ENCODE measurements at regions not wholly inside any gene's neighbourhood (a gene's known extent, or its start where the extent isn't known, plus 50 kb on each side); places are given as distances from the start of the nearest gene placed in this dataset.
"Not testable (repeated sequence)": the region's sequence is repeated elsewhere in the genome, so short reads cannot be mapped to it uniquely, and the experiment has no call there.

DNA sequence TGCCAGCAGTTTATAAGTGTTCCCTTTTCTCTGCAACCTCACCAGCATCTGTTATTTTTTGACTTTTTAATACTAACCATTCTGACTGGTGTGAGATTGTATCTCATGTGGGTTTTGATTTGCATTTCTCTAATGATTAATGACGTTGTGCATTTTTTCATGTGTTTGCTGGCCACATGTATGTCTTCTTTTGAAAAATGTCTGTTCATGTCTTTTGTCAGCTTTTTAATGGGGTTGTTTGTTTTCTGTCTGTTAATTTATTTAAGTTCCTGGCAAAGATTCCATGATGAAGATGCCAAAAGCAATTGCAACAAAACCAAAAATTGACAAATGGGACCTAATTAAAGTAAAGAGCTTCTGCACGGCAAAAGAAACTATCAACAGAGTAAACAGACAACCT is 137.2 kb upstream of the JCAD start:
- not testable (repeated sequence) for DNase-seq

DNA sequence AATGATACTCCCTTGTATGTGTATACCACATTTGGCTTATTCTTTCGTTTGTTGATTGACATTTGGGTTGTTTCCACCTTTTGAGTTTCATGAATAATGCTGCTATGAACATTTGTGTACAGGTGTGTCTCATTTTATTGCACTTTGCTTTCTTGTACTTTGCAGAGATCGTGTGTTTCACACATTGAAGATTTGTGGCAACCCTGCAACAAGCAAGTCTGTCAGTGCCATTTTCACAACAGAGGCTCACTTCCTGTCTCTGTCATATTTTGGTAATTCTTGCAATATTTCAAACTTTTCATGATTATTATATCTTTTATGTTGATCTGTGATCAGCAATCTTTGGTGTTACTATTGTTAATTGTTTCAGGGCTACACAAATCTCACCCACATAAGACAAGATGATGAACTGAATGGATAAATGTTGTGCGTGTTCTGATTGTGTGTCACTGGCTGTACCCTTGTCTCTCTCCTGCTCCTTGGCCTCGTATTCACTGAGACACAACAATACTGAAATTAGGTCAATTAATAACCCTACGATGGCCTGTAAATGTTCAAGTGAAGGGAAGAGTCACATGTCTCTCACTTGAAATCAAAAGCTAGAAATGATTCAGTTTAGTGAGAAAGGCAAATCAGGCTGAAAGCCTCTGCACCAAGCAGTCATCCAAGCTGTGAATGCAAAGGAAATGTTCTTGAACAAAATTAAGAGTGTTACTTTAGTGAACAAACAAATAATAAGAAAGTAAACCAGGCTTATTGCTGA is 133.6 kb upstream of the JCAD start:
- no peak for DNase-seq

DNA sequence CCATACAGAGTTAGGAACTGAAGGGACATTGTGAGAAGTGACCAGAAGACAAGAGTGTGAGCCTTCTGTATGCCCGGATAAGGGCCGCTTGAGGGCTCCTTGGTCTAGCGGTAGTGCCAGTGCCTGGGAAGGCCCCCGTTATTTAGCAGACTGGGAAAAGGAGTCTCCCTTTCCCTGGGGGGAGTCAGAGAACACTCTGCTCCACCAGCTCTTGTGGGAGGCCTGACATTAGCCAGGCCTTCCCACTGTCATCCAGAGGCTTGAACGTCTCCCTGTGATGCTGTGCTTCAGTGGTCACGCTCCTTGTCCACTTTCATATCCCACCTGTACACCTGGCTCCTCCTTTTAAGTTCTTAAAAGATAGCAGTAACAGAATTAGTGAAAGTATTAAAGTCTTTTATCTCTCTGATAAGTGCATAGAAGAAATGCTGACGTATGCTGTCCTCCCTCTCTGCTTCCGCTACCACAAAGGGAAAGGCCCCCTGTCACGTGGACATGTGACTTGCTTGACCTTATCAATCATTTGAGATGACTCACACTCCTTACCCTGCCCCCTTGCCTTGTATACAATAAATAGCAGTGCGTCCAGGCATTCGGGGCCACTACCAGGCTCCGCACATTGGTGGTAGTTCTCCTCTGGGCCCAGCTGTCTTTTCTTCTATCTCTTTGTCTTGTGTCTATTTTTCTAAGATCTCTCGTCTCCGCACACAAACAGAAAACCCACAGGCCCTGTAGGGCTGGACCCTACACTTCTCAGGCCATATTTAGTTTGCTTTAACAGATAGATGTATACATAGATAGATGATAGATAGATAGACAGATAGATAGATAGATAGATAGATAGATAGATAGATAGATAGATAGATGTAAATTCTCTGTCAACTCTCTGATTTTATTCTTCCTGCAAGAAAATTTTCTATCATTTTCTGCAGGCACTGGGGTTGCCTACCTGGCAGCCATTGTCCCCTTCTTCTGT is 131.5 kb upstream of the JCAD start:
- DNase-seq = no peak

DNA sequence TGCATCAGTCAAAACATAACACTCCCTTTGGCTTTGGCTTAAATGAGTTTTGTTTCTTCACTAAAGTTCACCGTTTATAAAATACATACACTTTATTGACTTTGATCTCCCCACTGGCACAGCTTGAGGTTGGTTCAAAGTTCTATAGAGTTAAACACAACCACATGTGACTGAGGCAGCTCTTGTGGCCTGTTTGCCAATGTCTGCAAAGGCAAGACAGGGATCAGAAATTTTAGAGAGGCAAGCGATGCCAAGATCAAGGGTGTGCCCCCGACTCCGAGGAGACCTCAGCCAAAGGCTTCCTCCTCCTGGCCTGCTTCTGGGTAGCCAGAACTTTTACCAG is 129.8 kb upstream of the JCAD start:
- no peak for DNase-seq

DNA sequence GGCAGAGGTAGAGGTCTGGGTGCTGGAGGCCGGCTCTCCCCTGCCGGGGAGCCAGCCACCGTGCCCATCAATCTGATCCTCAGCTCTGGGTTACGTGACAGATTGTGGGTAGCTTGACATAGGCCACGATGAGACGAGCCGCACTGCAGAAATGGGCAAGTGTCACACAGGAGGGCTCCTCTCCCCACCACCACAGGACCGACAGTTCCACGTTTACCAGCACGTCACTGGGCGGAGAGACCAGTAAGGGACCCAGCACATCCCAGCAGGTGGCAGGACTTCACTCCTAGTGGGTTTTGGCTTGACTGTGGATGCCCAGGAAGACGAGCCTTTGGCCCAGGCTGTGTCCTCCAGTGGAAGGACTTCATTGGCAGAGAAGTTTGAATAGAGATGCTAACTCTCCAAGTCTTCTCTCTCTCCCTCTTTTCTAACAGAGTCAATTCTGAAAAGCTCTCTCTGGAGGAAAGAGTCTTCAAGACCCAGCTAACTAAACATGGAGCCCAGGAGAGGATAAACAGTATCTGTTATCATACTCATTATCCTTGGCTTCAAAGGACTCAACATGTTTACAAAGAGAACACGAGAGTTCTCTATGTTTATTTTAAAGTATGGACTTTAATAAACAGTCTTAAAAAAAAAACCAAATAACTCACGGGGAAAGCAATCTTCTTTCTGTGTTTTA is 129.3 kb upstream of the JCAD start:
- DNase-seq = no peak

DNA sequence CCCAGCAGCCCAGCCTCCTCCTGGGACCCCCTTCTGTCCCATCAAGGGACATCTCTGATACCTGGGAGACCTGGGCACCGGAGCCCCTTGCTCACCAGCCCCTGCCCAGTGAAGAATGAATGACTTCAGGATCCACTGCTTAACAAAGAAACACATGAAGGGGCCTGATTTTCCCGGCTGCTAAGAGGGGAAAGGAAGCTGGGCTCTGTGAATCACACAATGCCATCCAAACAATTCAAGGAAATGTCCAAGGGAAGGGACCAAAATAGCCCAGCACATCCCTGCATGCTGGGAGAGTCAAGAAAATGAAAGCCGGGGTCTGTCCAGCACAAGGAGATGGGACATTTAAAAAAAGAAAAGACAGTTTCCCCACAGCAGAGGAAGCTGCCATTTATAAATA is 128.7 kb upstream of the JCAD start:
- DNase-seq = no peak

DNA sequence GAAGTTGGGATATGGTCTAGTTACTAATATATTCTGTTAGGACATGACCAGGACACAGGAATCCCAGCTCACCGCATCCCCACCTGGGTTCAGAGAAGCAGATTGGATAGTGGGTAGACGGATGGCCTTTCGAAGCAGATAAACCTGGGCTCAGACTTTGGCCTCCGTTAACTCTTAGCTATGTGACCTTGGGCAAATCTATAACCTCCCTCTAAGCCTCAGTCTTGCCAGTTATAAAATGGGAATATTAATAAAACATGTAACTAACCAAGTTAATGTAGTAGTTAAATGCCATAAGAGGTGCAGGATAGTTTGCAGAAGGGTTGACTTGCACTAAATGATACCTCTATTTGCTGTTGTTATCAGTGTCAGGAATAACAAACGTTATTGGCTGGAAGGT is 127.6 kb upstream of the JCAD start:
- no peak for DNase-seq

DNA sequence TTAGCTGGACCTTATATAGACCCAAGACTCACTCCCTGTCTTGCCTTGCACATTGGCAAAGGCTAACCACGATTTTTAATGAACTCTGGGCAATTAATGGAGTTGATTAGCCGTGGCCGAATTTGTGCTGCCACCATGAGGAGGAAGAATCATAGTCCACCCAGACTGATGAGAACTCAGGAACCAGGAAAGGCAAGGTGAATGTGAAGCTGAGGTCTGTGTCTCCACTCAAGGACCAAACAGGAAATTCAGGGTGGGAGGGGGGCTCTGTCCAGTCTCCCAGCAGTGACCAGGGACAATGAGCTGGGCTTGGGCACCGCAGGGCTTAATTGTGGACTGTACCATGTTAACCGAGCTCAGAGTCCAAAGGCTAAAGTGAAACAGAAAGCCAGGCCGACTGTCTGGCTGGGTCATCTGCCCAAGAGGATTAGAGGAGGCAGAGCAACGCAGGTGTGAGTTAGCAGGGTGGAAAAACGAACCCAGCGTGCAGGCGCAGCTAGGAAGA is 127.0 kb upstream of the JCAD start:
- no peak for DNase-seq

DNA sequence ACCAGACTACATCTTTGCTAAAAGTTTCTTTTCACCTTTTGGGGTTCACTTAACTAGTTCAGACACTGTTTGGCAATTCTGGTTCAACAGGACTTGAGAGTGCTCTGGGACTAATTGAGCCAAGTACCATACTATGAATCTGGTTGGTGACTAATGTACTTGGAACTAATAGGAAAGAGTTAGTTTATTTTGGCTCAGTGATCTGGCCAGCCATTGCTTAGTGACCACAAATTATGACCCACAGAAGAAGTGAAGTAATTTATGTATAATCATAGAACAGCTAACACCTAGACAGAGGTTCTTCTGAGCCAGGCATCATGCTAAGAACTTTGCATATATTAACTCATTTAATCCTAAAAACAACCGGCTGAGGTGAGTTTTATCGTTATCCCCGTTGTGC is 126.5 kb upstream of the JCAD start:
- DNase-seq = no peak

DNA sequence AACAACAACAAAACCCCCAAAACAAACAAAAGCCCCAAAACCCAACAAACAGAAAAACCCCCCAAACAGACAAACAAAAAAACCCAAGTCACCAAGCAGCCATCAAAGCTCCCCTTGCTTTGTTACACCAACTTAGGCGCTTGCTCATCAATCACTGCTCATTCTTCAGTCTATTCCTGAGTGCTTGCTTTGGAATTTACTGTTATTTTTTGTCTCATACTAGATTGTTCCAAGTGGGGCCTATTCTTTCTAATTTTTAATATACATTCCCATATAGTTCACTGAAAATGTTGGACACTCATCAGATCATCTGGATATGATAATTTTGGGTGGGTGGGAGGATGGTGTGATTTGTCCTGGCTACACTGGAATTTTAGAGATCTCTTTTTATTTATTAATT is 126.0 kb upstream of the JCAD start:
- DNase-seq = no peak

DNA sequence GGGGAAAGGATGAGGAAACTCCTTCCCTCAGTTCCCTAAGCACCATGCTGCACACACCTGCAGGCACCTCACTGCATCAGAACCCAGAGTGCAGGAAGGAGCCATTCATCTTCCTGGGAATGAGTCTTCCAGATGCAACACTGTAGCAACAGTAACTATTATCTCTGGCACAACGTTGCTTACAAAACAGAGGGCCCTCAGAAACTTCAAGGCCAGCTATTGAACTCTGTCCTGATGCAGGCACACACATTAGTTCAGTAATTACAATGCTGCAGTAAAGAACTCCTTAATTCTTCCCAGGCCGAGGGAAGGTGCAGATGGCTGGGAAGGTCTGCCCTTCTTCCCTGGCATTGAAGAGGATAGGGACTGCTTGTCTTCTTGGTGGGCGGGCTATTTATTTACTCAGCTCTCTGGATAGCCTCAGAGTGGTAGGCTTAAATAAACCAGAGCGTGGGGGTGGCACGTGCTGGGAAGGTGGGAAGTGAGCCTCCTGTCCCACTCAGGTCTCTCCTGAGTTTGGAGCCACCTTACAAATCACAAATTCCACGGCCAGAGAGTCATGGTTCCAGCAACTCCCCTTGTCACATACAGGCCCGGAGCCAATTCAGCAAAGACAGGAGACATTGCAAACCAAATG is 125.1 kb upstream of the JCAD start:
- DNase-seq = no peak

DNA sequence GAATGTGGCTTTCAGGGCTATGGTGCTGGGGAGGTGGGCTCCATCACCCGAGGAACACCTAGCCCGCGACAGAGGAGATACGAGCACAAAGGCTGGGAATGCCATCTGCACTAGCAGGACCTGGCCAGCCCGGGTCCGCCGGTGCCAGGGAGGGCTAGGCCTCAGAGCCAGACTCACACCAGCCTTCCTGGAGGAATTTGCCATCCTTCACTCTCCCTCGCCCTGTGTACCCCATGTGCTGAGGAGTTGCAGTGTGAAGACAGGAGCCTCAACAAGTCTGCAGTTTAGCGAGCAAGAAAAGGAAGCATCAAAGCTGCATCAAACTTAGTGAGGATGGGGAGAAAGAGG is 123.6 kb upstream of the JCAD start:
- no peak for DNase-seq

DNA sequence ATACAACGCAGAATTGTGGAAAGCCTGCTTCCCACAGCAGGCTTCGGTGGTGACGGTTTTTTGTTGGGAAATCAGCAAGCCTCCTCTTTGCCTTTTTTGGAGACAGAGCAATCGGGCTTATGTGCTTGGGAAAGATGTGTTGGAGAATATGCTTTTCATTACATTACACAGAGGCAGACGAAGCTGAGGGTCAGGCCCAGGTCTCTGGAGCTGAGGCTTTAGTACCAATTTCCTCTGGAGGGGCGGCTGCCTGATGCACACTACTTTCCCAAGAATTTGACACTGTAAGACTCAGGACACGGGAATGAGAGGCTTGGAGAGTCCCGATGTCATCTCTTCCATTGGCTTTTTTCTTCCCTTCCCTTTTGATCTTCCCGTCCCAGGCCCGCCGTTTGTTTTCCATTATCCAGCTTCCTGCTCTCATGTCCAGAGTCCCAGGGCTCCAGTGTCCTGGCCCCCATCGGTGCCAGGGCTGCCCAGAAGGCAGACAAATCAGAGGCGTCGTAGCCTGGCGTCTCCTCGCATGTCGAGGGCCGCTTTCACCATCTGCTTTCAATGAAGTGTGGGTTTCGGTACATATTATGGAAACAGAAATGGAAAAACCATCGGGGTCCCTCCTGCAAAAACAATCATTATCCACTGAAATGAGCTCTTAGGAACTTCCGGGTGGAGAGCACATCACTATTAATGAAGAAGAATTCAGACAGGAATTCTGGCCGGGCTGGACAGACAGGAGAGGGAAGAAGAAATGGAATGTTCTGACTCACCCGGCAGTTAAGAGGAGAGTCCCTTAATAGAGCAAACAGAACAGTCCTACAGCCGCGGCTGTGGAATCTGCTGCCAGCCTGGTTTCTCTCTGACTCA is 123.0 kb upstream of the JCAD start:
- no peak for DNase-seq

DNA sequence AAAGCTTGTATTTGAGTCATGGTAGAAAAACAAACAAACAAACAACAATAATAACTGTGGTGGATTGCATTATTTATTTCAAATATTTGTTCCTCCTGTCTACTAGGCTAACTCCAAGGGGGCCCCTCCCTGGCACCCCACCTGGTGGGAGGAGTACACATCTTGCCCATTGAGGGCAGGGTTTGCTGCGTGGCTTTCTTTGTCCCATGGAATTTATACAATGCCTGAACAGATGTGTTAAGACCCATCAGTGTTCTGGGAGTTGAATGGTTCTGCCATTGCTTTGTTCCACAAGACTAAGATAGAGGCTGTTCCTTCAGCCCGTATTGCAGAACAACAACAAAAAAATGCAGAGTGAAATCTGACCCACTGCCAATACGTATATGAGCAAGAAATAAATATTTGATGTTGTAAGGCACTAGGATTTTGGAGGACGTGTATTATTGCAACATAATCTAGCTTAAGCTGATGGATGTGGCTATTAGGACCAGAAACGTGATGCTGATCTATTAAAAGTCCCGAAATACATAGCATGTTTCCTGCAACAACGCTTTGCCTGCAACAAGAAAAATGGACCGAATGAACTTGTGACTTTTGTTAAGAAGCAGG is 119.1 kb upstream of the JCAD start:
- DNase-seq = no peak

DNA sequence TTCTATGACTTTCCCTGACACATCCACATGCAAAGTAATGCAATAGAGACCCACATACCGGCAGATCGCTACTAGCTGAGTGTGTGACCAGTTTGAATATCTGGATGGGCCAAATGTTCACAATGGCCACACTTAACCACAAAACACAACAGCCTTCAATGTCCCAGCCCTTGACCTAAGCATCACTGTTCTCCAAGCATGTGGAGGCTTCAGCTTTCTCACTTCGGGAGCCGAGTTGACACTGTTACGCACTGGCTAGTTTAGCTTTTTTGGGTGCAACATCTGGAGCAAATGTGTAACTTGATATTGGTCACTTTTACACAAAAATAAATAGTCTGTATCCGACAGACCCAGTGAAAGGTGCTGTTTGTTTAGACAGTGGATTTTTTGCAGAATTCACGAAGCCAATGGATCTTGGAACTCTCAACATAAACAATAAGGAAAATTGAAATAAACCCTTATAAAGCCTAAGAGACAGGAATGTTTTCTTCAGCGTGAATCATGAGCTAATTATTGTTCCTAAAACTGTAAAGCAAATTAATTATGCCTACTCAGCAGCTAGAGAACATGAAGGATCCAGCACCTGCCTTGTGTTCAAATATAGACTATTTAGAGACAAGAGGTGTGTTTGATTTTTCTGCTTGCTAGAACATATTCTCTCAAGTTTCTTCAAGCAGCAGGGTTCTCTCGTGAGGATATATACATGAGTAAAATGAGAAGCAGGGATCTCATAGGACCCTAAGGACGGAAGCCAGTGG is 117.6 kb upstream of the JCAD start:
- DNase-seq = no peak

DNA sequence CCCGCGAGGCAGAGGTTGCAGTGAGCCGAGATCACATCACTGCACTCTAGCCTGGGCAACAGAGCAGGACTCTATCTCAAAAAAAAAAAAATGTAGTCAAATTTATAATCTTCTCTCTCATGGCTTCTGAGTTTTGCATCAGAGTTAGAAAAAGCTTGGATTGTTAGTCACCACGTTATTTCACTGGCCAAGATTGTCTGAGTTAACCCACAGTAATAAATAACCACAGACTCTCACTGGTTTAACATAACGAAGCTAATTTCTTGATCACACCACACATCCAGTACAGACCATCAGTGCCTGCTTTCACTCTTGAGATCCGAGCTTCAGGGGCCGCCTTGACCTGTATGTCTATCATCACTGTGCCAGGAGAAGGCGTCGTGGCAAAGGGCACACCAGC is 116.8 kb upstream of the JCAD start:
- DNase-seq = no peak

DNA sequence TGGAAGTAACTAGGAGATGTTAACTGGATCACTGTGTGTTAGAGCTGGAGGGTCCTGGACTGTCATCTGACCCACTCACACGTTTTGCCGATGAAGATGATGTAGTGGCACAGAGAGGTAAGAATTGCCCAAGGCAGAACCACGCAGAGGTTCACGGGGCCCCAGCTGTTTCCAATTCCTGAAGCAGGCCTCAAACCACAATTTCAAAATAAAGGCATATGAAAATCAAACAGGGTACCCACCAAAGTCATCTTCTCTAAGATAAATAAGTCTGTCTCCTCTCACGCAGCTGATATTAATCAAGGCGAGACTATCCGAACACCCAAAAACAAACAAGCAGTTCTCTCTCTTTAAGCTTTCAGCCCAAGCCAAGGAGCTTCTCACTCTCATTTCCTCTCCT is 113.3 kb upstream of the JCAD start:
- DNase-seq = no peak

DNA sequence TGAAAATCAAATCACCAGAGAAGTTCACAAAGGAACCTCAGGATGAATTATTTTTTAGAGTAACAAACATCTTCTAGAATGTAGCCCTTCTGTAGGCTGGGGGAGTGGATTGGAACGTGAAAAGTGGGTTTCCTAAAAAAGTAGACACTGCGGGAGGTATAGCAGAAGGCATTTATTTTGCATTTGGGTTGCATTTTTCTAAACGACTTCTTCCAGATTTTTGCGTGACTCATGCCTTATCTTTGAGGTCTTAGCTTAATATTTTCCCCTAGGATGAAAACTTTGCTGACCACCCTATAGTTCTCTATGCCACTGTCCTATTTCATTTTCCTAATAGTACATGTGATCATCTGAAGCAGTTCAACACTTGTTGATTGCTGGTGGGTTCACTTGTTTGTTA is 112.7 kb upstream of the JCAD start:
- no peak for DNase-seq

DNA sequence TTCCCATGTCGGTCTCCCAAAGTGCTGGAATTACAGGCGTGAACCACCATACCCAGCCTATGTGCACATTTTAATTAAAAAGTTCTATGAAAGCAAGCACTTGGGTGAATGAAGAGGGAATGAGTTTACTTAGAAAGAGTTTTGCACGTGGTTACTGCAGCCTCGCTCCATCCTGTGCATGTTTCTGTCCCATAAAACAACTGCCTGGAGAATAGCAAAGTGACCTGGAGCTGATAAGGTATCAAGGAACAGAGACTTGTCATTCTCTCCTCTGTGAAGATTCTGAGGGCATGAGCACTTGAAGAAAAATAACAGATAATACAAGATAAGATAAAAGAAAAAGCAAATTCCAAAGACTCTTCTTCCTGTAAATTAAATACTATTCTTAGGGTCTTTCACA is 112.2 kb upstream of the JCAD start:
- DNase-seq = no peak

DNA sequence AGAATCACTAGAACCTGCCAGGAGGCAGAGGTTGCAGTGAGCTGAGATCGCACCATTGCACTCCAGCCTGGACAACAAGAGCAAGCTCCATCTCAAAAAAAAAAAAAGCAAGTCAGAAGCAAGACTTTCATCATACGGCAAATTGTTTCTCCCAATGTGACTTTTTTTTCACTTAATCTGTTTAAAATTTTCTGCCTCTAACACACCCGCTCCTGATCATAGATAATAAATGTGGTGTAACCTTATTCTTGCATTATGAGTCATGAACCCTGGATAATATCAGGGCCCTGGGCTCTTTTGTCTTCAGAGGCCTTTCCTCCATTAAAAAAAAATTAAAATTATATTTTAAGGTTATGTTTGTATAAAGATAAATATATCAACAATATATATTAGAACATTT is 111.4 kb upstream of the JCAD start:
- DNase-seq = no peak

DNA sequence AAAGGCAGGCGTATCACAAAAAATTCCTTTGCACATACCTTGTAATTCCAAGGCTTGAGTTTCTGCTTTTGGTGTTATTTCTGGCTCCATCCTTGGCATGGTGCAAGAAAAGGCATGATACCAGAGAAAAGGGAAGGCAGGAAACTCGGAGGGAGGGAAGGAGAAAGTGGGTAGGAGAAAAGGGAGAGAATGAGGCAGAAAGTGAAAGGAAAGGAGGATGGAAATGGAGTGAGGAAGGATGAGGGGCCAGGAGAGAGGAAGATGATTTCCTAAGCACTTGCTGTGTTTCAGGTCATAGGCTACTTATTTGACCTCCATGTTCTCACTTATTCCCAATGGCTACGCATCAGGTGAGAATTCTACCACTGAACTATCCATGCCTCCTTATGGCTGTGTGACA is 110.8 kb upstream of the JCAD start:
- no peak for DNase-seq
